GM19397 (cell line): ENCODE measurements at regions not wholly inside any gene's neighbourhood (a gene's known extent, or its start where the extent isn't known, plus 50 kb on each side); places are given as distances from the start of the nearest gene placed in this dataset.

Source experiments
- ATAC-seq: cut with Tn5 transposase; IDR thresholded peaks from one replicate; pipeline ENCODE4 v1.9.1; 2021; ENCODE audit warnings: mild to moderate bottlenecking, moderate library complexity; ENCODE audit not compliant: unreplicated experiment

DNA sequence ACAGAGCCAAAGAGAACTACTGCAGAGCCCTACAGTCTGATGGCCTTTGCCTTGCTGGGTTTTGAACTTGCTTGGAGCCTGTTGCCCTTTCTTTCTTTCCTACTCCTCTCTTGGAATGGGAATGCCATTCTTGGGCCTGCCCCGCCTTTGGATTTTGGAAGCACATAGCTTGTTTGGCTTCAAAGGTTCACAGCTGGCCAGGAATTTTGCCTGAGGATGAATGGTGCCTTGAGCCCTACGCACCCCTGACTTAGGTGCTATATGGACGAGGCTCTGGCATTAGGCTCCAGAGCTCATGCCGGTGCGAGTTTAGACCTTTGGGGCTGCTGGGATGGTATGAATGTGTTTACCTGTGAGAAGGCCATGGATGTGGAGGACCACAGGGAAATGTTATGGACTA is 663.3 kb upstream of the HS6ST1 start:
- ATAC-seq: no peak

DNA sequence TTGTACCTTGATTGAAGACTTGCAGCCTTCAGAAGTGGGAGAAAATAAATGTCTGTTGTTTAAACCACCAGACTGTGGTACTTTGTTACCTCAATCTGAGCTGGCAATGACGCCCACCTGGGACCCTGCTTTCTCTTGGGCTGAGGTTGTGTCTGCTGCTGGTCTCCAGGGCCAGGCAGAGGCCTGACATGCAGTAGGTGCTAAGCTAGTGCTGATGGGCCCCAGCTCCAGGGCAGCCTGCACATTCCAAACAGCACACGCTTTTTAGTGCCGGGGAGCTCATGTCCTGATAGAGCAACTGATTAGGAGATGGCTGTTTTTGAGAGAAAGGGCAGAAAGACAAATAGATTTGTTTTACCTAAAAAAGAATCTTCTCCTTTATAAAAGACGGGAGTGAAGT is 664.0 kb upstream of the HS6ST1 start:
- ATAC-seq: no peak

DNA sequence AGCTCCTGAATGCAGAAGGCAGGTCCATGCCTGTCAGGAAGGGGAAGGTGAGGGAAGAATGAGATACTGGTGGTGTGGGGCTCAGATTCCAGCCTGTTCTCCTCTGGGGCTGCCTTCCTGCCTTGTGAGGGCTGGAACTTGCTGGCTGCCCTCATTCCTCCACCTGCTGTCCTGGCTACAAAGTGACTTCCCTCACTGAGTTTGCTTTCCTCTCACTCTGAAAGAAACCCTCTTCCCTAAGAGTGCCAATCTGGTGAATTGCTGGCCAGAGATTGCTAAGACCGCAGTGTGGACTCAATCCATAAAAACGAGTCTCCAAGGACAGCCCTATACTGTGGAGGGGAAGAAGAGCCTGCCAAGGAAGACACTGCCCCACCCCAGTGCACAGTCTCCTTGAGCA is 664.4 kb upstream of the HS6ST1 start:
- no peak for ATAC-seq

DNA sequence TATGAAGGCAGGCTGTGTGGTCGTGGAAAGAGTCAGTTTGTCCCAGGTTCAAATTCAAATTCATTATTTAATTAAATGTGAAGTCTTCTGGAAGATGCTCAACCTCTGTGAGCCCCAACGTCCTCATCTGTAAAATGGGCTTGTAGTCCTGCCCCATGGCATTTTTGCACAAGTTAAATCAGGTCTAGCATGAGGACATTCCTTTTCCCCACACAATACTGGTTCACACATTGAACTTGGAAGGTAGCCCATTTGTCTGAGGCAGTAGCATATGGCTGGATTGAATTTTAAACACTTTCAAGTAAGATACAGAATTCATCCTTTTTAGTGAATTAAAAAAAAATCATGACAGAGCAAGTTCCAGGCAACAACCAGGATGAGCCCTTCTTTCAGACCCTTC is 665.4 kb upstream of the HS6ST1 start:
- no peak for ATAC-seq

DNA sequence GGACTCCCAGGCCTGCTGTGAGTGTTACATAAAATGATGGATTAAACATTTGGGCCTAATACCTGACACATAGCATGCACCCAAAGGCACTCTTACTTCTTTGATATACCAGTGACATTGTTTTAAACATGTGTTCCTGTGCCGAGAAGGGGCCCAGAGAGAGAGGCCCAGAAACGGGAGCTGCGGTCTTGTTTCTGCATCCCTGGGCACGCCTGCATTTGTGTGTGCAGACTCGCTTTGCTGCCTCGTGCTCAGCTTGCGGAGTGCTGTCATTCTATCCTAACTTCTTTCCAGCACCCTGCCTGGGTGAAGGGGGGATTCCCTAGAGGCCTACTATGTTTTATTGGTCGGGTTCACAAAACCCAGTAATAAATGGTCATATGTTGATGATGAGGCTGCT is 666.2 kb upstream of the HS6ST1 start:
- ATAC-seq: no peak

DNA sequence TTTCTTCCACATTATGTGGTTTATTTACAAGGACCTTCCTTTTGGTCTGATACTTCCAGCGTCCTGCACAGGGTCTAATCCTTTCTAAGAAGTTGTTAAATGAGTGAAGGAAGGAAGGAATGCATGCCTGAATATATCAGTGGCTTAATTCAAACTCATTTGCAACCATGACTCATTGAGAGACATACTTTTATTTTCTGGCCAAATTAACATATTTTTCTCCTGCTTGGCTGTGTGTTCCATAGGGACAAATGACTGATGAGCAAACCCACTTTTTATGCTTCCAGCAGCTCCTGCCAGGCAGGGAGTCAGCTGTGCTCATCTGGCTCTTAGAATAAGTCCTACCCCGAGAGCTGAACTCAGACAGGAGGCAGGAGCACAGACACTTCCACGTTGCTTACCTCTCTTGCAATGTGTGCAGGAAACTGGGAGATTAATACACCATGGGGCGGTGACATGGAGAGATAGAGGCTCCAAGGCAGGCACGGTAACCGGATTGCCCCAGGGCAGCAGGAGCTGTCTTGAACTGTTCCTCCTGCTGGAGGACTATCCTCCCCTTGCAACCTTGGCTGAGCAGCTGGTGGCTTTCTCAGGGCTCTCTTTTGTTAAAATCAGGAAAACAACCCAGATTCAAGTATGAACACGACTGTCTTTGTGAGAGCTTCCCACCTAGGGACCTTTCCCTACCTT is 667.5 kb upstream of the HS6ST1 start:
- no peak for ATAC-seq

DNA sequence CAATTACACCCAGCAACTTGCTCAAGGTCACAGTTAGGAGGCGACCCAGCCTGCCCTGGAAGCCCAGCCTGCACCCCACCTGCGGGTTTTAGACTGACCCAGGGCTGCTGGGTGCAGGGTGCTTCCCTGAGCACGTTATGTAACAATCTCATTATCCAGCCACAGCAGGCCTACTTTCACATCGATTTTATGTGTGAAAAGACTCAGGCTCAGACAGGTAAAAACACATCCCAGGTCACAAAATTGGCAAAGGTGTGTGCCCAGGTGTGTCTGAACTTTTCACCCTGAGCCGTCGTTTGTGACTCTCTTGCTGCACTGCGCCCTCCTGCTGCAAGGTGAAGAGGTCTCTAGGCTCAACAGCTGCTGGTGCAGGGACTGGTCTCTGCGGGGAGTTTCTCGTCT is 668.2 kb upstream of the HS6ST1 start:
- ATAC-seq: no peak

DNA sequence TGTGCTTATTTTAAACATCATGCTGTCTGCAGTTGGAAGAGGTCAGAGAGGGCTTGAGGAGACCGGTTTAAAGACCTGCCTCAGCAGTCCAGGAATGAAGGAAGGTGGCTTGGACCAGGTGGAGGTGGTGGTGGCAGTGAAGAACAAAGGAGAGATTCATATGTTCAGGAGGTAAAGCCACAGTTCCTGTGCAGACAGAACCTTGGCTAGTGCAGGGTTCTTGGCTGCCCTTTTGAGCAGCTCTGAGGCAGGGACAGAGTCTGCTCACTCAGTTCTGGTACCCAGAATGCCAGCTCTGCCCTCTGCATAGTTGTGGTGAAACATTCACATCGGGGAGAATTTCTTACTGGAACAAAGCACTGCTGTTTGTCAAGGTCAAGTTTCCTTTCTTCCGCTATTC is 669.7 kb upstream of the HS6ST1 start:
- no peak for ATAC-seq

DNA sequence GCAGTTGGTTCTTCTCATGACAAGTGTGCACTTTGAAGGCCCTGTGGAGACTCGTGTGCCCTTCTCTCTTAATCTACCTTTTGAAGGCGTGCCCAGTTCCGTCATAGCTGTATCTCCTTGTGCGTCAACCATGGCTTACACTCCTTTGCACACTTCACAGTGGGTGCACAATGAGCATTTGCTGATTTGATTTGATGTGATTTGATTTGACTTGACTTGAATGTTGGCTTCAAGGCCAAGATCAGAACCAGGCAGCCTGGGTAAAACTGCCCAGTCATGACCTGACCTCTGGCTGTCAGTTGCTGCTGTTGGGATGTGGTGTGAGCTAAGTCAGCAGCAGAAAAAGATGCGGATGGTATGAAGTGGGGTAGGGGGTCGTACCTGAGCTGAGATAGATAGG is 670.3 kb upstream of the HS6ST1 start:
- ATAC-seq: no peak

DNA sequence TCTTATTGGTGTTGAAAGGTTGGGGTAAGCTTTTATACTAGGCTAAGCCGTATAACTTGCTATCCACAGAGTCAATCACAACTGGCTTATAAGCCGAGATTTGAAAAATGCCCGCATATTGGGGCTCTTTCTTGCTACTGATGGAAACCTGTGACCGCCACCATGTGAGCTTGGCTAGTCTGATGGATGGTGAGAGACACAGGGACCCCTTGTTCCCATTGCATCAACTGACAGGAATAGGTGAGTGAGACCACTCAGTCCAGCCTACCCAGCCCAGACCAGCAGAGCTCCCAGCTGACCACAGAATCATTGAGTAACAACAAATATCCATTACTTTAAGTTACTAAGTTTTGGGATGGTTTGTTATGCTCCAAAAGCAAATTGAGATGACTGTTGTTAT is 676.4 kb upstream of the HS6ST1 start:
- ATAC-seq: no peak

DNA sequence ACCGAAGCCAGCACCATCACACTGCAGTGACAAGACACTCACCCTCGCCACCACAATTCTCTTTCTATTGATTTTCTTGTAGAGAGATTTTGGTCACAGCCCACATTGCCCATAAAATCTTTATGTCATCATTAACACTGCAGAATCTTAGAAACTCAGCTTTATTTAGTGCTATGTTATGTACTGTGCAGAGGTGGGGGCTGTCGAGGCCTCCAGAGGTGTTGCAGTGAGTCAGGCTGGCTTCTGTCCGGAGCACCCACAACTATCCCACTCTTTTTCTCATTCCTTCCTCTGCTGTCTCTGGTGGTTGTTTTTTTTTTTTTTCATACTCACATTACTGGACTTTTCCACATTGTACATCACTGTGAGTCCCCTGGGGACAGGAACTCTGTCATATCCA is 677.4 kb upstream of the HS6ST1 start:
- ATAC-seq: no peak

DNA sequence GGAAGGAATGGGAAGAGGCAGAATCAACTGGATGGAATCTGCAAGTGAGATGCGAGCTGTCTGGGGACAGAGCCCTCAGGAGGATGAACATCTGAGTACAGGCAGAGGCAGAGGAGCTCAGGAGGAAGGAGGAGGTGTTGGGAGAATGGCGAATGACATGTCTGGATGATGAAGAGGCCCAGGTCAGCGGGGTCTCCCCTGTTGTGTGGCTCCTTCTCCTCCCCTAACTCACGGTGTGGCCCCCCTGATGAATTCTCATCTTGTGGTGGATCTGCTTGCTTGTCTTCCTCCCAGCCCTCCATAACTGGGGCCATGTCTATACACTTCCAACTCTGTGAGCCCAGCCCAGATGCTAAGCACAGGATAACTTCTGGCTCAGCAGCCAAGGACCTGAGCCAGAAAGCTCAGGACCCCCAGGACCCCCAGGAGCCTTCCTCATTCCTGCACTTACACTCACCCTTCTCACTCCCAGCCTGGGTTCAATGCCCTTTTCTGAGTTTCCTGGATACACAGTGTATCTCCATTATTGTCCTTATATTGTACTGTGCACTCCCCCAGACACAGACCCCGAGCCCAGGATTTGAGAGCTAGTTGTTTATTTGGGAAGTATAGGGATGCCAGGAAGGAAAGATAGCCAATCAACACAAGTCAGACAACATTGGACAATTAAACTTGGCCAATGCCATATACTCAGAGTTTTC is 678.6 kb upstream of the HS6ST1 start:
- ATAC-seq: no peak

DNA sequence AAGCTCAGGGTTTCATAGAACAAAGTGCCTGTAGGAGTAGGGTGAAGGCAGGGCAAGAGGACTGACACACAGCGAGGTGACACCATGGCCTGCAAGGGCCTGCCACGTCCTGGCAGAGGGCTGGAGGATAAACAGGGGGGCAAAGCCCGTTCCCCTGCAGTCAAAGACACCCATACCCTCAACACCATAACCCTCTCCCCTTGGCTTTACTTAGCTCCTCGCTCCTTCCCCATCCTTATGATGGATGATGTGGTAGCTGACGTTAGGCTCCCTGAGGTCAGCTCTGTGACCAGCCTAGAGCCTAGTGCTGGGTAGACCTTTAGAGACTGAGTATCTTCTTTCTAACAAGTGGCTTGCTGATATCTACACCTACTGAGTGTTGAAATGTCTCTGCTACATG is 683.3 kb upstream of the HS6ST1 start:
- ATAC-seq: no peak

DNA sequence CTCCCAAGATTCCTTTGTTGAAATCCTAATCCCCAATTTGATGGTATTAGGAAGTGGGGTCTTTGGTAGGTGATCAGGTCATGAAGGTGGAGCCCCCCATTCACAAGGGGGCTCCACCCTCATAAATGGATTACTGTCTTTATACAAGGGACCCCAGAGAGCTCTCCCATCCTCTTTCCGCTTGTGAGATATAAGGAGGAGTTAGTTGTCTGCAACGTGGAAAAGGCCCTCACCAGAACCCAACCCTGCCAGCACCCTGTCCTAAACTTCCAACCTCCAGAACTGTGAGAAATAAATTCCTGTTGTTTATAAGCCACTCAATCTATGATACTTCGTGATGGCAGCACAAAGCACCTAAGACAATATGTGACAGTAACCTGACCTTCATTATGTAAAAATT is 684.1 kb upstream of the HS6ST1 start:
- ATAC-seq: no peak

DNA sequence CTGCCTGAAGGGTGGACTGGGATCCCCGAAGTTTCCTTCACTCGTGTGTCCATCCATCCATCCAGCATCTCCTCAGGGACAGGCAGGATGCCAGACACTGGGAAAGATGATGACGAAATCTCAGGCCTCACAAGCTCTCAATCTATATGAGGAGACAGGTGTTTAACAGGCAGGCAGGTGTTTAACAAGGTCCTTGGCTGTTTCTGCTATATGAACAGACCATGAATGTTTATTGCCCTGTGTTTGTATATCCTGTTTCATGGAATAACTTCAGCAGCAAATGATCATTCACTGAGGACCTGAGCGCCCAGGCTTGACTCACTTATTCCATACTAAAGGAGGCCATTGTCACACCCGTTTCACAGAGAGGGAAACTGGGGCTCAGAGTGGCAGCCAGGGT is 685.8 kb upstream of the HS6ST1 start:
- ATAC-seq: no peak

DNA sequence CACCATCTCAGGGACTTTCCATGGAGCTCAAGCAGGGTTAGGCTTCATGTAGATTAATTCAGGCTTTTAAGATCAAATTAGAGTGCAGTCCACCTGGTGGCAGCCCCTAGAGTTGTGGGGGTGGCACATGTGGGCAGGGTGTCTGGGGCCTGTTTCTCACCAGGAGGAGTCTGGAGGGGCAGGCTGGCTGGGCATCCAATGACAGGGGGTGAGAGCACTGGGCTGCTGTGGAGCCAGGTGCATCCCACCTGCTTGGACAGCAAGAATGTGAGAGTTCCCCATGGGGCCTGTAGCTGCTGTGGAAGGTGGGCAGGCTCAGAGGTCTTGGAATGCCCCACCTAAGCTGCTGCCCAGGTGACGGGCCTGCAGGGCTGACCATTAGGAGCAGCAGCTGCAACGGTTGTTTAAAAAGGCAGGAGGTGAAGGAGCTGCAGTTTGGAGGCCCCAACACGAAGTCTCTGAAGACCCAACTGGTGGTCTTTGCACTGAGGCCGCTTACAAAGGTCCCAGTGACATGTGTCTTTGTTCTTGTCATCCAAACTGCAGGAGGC is 686.3 kb upstream of the HS6ST1 start:
- ATAC-seq: no peak

DNA sequence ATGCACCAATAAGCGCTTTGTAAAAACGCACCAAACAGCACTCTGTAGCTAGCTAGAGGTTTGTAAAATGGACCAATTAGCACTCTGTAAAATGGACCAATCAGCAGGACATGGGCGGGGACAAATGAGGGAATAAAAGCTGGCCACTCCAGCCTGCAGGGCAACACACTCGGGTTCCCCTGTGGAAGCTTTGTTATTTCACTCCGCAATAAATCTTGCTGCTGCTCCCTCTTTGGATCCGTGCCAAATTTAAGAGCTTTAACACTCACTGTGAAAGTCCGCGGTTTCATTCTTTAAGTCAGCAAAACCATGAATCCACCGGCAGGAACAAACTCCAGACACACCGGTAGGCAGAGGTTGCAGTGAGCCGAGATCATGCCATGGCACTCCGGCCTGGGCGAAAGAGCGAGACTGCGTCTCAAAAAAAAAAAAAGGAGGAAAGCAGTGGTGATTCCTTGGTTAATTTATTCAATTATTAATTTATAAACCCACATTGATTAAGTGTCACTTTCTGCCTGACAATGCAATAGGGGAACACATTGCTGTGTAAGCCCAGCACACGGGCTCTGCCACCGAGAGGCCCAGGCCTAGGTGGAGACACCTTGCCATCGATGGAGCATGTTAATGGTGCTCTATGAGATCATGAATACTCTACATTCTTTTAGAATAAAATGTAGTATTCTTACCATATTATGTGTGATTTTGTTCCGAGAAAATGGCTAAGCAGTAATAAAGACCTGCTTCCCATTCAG is 687.6 kb upstream of the HS6ST1 start:
- no peak for ATAC-seq

DNA sequence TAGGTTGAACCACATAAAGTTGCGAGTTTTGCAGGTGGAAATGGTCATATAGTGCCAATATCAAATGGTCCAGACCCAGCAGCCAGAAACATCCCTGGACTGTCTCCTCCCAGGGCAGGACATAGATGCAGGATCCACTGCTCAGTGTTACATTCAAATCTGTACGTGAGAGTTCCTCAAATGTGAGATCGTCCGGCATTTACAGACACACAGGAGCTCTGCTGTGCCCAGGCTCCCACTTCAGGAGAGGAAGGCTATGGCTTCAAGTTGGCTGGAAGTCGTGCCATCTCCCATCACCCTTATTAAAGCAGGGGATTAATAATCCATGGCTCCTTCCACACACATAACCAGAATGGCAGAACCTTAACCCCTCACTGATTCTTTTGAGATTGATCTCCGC is 688.2 kb upstream of the HS6ST1 start:
- no peak for ATAC-seq

DNA sequence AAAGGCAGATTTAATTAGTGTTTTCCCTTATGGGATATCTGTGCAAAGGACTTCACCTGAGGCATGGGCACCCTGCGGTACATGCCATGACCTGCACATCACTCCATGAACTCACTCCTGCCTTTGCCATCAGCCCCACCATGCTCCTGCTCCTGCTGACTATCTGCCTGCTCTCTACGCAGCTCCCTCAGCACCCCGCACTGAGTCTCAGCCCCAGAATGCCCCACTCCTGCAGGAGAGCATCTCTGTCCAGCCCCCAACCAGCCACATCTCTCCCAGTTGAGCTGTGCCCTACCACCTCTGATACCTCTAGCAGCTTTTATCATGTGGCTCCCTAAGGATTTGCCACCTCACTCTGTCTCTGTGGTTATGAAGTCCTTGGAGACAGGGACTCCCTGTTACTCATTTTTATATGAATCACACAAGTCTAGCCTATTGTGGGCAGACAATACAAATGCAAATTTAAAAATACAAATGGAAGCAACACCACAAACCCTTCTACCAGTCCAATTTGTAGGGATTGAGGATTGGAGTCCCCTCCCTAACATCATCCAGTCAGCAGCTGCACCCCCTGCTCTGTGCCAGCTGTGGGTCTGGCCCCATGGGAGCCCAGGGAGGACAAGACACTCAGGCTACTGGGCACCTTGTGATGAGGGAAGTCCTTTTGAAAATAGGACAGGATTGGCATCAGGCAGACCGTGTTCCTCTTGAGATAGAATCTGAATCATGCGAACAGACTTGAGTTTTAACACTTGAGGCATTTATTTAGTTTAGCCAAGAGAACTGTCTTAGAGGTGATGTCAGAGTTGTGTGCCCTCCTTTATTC is 689.6 kb upstream of the HS6ST1 start:
- no peak for ATAC-seq

DNA sequence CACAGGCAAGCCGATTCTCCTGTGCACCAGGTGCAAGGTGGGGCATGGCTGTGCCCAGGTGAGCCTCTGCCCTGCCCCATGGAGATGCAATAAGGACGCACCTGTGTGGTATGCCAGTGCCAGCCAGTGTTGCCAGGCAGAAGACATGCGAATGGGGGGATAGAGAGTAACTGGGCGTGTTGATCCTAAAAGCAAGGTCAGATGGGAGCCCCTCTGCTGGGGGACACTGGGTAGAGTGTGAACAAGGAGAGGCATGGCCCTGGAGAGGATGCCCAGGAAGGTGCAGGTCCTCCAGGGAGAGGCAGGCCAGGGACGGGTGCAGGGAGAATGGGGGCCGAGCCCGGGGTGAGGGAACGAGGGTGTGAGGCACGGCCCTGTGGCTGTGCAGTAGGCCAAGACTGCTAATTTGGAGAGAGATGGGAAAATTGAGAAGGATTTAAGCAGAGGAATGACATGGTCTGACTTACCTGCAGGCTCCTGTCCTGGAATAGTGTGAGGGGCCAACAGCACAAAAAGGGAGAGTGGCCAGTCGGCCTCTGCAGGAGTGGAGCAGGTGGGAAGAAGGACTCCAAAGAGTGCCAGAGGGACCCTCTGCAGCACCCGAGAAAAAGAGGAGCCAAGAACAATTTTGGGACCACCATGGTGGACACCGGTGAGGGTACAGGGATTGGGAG is 690.4 kb upstream of the HS6ST1 start:
- no peak for ATAC-seq
